Calu3 (cell line): ENCODE measurements at regions not wholly inside any gene's neighbourhood (a gene's known extent, or its start where the extent isn't known, plus 50 kb on each side); places are given as distances from the start of the nearest gene placed in this dataset.

Experiments
- BruUV-seq: library from RNA; stranded (reverse); fragments of 400-500 nt; replicated peaks from 2 replicates; lab custom pipeline; 2021; lab: Mats Ljungman, UMichigan
- CTCF ChIA-PET: fragments of 300-600 bp; sonication (Branson Sonifier 250); formaldehyde crosslinking; loops from one replicate; lab custom pipeline; 2022; ENCODE audit warnings: antibody characterized with exemption; lab: Charles Lee
- DNase-seq: peaks from one replicate; pipeline ENCODE4 v3.0.0; 2022
- H3K27ac Mint-ChIP-seq: one replicate; pipeline ENCODE4 v1.8.0; 2022; ENCODE audit warnings: mixed read lengths; ENCODE audit not compliant: unreplicated experiment
- H3K27me3 Mint-ChIP-seq: one replicate; pipeline ENCODE4 v1.8.0; 2022; ENCODE audit warnings: mixed read lengths; ENCODE audit not compliant: unreplicated experiment
- H3K36me3 Mint-ChIP-seq: one replicate; pipeline ENCODE4 v1.8.0; 2022; ENCODE audit warnings: mild to moderate bottlenecking, moderate library complexity, mixed read lengths; ENCODE audit not compliant: insufficient read depth, unreplicated experiment
- H3K4me1 Mint-ChIP-seq: one replicate; pipeline ENCODE4 v1.8.0; 2022; ENCODE audit warnings: mild to moderate bottlenecking, low read depth, mixed read lengths; ENCODE audit not compliant: unreplicated experiment
- H3K4me3 Mint-ChIP-seq: one replicate; pipeline ENCODE4 v1.8.0; 2022; ENCODE audit warnings: mild to moderate bottlenecking, low read depth, moderate library complexity, mixed read lengths; ENCODE audit not compliant: unreplicated experiment
- H3K9me3 Mint-ChIP-seq: one replicate; pipeline ENCODE4 v1.8.0; 2022; ENCODE audit warnings: low read depth, mixed read lengths; ENCODE audit not compliant: unreplicated experiment
- intact Hi-C: fragments of 100-400 bp; cut with micrococcal nuclease; formaldehyde crosslinking; loops from one replicate; pipeline ENCODE4 v1.10.0; 2022; ENCODE audit not compliant: unreplicated experiment
- TF ChIP-seq, protein P1 (sequence below): fragments of 200-600 bp; IDR thresholded peaks from one replicate; pipeline ENCODE4 v1.8.0; 2022; ENCODE audit warnings: antibody characterized with exemption; ENCODE audit not compliant: unreplicated experiment

DNA sequence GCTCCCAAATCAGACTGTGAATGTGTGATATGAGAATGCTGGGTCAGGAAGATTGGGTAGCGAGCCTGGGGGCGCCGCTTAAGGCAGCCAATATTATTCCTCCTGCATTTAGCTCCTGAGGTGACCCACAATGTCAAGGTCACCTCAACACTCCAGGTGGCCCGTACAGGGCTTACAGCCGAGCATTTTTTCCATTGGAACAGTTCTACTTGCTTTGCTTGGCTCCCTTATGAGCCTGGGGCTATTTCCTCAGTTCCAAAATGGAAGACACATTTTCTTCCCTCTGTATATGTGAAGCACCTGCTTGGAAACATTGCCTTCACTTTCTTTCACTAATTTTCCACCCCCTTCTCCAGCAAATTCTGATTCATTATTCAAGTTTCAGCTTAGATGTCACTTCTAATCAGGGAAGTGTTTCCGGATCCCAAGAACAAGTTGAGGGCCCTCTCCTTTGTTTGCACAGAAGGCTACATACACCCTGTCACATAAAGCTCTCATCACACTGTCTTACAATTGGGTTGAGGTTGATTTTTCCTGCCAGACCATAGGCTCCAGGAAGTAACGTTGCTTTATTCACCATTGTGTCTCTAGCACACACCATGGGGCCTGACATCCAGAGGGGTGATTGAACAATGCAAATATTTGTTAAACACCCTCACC, 330.2 kb downstream of the PIK3R1 start:
- DNase-seq = no peak
- Mint-ChIP-seq H3K36me3 (no peaks in the 10 kb centered on the region), H3K4me1 (no peaks in the 10 kb centered on the region), H3K9me3 (no peaks in the 10 kb centered on the region), H3K27me3 (no peaks in the 10 kb centered on the region), H3K27ac (no peak overlapping the region), H3K4me3 (no peak overlapping the region)
- no TSS peak for BruUV-seq
- TF ChIP-seq, protein P1, sequence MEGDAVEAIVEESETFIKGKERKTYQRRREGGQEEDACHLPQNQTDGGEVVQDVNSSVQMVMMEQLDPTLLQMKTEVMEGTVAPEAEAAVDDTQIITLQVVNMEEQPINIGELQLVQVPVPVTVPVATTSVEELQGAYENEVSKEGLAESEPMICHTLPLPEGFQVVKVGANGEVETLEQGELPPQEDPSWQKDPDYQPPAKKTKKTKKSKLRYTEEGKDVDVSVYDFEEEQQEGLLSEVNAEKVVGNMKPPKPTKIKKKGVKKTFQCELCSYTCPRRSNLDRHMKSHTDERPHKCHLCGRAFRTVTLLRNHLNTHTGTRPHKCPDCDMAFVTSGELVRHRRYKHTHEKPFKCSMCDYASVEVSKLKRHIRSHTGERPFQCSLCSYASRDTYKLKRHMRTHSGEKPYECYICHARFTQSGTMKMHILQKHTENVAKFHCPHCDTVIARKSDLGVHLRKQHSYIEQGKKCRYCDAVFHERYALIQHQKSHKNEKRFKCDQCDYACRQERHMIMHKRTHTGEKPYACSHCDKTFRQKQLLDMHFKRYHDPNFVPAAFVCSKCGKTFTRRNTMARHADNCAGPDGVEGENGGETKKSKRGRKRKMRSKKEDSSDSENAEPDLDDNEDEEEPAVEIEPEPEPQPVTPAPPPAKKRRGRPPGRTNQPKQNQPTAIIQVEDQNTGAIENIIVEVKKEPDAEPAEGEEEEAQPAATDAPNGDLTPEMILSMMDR = no peak
- CTCF ChIA-PET = no interaction called here
- intact Hi-C loops = no loop called here

DNA sequence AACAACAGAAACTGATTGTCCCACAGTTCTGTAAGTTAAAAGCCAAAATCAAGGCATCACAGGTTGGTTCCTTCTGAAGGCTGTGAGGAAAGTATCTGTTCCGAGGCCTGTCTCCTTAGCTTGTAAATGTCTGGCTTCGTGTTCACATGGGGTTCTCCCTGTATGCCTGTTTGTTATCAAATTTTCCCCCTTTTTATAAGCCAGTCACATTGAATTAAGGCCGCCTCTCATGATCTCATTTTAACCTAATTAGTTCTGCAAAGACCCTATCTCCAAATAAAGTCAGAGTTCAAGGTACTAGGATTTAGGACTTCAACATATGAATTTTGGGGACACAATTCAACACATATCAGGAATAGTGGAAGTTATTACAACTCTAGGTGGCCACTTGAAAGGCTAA, 331.5 kb downstream of the PIK3R1 start:
- CTCF ChIA-PET = no interaction called here
- Mint-ChIP-seq H3K4me1 (no peaks in the 10 kb centered on the region), H3K36me3 (no peaks in the 10 kb centered on the region), H3K27ac (no peak overlapping the region), H3K9me3 (no peaks in the 10 kb centered on the region), H3K27me3 (no peaks in the 10 kb centered on the region), H3K4me3 (no peak overlapping the region)
- intact Hi-C loops = no loop called here
- TF ChIP-seq, protein P1 = no peak
- no TSS peak for BruUV-seq
- DNase-seq = no peak

DNA sequence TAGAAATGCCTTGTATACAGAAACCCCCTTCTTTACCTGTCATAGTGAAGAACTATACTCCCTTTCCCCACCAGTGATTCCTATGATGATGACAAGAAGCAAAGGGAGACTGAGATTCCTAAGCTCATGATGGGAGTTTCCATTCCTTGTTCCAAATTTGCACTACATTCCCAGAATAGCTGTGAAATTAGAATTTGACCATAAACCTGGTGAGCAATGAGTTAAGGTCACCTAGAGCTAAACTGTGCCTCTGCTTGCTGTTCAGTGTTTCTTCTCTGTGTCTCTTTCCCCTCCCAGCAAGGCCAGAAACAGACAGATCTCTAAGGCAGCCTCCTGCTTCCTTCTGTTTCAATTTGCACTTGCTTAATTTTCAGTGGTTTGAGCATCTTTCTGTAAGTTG, 332.1 kb downstream of the PIK3R1 start:
- intact Hi-C loops = no loop called here

DNA sequence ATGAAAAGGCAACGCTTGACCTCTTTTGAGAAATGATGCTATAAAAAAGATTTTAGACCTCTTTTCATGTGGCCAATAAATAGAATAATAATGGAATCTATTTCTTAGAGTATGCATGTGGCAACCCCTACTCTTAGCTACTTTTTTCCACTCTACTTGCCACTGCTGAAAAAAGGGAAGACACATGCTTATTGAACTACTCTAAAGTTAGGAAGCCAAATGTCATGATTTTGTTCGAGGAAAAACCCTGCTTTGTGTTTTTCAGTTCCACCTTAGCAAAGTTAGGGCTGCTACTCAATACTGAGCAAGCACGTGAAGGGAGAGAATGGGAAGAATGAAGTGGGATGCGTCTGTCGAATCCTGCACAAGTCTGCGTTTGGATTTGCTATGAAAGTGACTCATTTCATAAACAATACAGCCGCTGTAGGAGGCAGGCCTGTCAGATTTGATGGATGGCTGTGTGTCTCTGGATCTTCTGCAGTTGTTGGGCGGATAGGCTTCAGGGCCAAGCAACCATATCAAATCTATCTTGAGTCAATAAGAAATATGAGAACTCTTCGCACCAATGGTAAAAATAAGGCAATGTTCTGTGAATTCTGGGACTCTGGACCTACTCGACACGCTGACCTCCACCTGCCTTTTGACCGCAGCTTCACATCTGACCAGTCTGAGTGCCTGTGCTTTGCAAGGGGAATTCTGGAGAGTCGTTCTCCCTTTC, 333.6 kb downstream of the PIK3R1 start:
- no peak overlapping the region for H3K27ac Mint-ChIP-seq
- intact Hi-C loops = no loop called here
- DNase-seq = no peak
- H3K27me3 Mint-ChIP-seq = no peaks in the 10 kb centered on the region
- BruUV-seq = no TSS peak
- CTCF ChIA-PET = no interaction called here
- no peaks in the 10 kb centered on the region for H3K9me3 Mint-ChIP-seq
- no peaks in the 10 kb centered on the region for H3K4me1 Mint-ChIP-seq
- H3K36me3 Mint-ChIP-seq = no peaks in the 10 kb centered on the region
- TF ChIP-seq, protein P1 = no peak
- H3K4me3 Mint-ChIP-seq = no peak overlapping the region

More for the DNA sequence above, 332.1 kb downstream of the PIK3R1 start:
- no TSS peak for BruUV-seq
- Mint-ChIP-seq H3K27ac (no peak overlapping the region), H3K9me3 (no peaks in the 10 kb centered on the region), H3K27me3 (no peaks in the 10 kb centered on the region), H3K4me1 (no peaks in the 10 kb centered on the region), H3K4me3 (no peak overlapping the region), H3K36me3 (no peaks in the 10 kb centered on the region)
- TF ChIP-seq, protein P1 = no peak
- CTCF ChIA-PET = no interaction called here
- no peak for DNase-seq
